GOT3 (cell line): ENCODE measurements at regions not wholly inside any gene's neighbourhood (a gene's known extent, or its start where the extent isn't known, plus 50 kb on each side); places are given as distances from the start of the nearest gene placed in this dataset.

Source experiments
- DNase-seq: peaks from one replicate; lab custom pipeline; 2025; ENCODE audit warnings: mixed read lengths; lab: John Stamatoyannopoulos, UW

GRCh38 chr2:173588931-173589369 is 234.3 kb downstream of the CDCA7 start:
- no peak for DNase-seq

- DNase-seq, result no peak
Observed at GRCh38 chr2:173589604-173590275, 235.1 kb downstream of the CDCA7 start.

GRCh38 chr2:173590276-173590861 is 235.7 kb downstream of the CDCA7 start:
- DNase-seq, result no peak

GRCh38 chr2:173593109-173593508 is 238.4 kb downstream of the CDCA7 start:
- no peak for DNase-seq

GRCh38 chr2:173596244-173596643 is 241.6 kb downstream of the CDCA7 start:
- no peak for DNase-seq

GRCh38 chr2:173598525-173598924 is 243.9 kb downstream of the CDCA7 start:
- no peak for DNase-seq

GRCh38 chr2:173599821-173600359 is 245.2 kb downstream of the CDCA7 start:
- DNase-seq, result no peak

GRCh38 chr2:173602153-173602795 is 247.6 kb downstream of the CDCA7 start:
- no peak for DNase-seq

GRCh38 chr2:173605994-173606393 is 251.3 kb downstream of the CDCA7 start:
- no peak for DNase-seq

- no peak for DNase-seq
Observed at GRCh38 chr2:173606619-173607248, 252.1 kb downstream of the CDCA7 start.

- no peak for DNase-seq
Observed at GRCh38 chr2:173607606-173608311, 253.1 kb downstream of the CDCA7 start.

GRCh38 chr2:173611121-173611520 is 256.4 kb downstream of the CDCA7 start:
- no peak for DNase-seq

- no peak for DNase-seq
Observed at GRCh38 chr2:173612354-173612753, 257.7 kb downstream of the CDCA7 start.

GRCh38 chr2:173613386-173613785 is 258.7 kb downstream of the CDCA7 start:
- no peak for DNase-seq

GRCh38 chr2:173614265-173614930 is 259.7 kb downstream of the CDCA7 start:
- DNase-seq, result no peak

- DNase-seq, result no peak
Observed at GRCh38 chr2:173623438-173624319, 269.0 kb downstream of the CDCA7 start.

- DNase-seq, result no peak
Observed at GRCh38 chr2:173625315-173625714, 270.6 kb downstream of the CDCA7 start.

GRCh38 chr2:173629076-173629475 is 274.4 kb downstream of the CDCA7 start:
- DNase-seq, result no peak

- no peak for DNase-seq
Observed at GRCh38 chr2:173630425-173631126, 275.9 kb downstream of the CDCA7 start.

- no peak for DNase-seq
Observed at GRCh38 chr2:173631127-173631460, 276.4 kb downstream of the CDCA7 start.
